Neutrophil (primary cell): ENCODE measurements at regions not wholly inside any gene's neighbourhood (a gene's known extent, or its start where the extent isn't known, plus 50 kb on each side); places are given as distances from the start of the nearest gene placed in this dataset.

Experiments
- H3K27ac ChIP-seq: fragments of 200-600 bp; sonication (generic); 2 replicates; pipeline ENCODE4 v1.5.1; 2016; ENCODE audit warnings: mild to moderate bottlenecking, moderate library complexity
- H3K27me3 ChIP-seq: fragments of 200-600 bp; sonication (generic); 2 replicates; pipeline ENCODE4 v1.6.0; 2016; ENCODE audit warnings: mild to moderate bottlenecking
- H3K36me3 ChIP-seq: fragments of 200-600 bp; sonication (generic); 2 replicates; pipeline ENCODE4 v1.5.1; 2017
- H3K4me1 ChIP-seq, 2 experiments: fragments of 200-600 bp in 1 of 2; sonication (generic) in 1 of 2; 1 replicate in 1 of 2; 2 replicates in 1 of 2; pipeline versions ENCODE4 v1.5.1 to v1.6.1; 2013 to 2016; ENCODE audit warnings: low read depth in 1 of 2, low read length in 1 of 2, mild to moderate bottlenecking in 1 of 2, moderate library complexity in 1 of 2; ENCODE audit not compliant: control insufficient read depth in 1 of 2, insufficient read depth in 1 of 2
- H3K4me3 ChIP-seq, 2 experiments: fragments of 200-600 bp in 1 of 2; sonication (generic) in 1 of 2; 1 replicate in 1 of 2; 2 replicates in 1 of 2; pipeline ENCODE4 v1.5.1; 2013 to 2016; ENCODE audit warnings: low read depth in 1 of 2, low read length in 1 of 2, mild to moderate bottlenecking in 1 of 2, moderate library complexity in 1 of 2
- H3K9me3 ChIP-seq: fragments of 200-600 bp; sonication (generic); 2 replicates; pipeline ENCODE4 v1.5.1; 2016
- CTCF ChIP-seq: fragments of 200-600 bp; sonication (generic); IDR thresholded peaks from 2 replicates; pipeline ENCODE4 v1.5.1; 2016; ENCODE audit warnings: antibody characterized with exemption

GRCh38 chr15:94673801-94674200, 442.4 kb downstream of the MCTP2 start:
- Histone ChIP-seq H3K9me3 (no peaks in the 10 kb centered on the region), H3K4me1 (no peaks in the 10 kb centered on the region), H3K4me3 (no peak overlapping the region), H3K27ac (no peak overlapping the region), H3K36me3 (no peaks in the 10 kb centered on the region), H3K27me3 (peaks cover 12% of the 10 kb centered on the region)
- no peak for TF ChIP-seq CTCF

- Histone ChIP-seq H3K9me3 (no peaks in the 10 kb centered on the region), H3K4me3 (no peak overlapping the region), H3K27ac (no peak overlapping the region), H3K4me1 (no peaks in the 10 kb centered on the region), H3K27me3 (peaks cover 12% of the 10 kb centered on the region), H3K36me3 (no peaks in the 10 kb centered on the region)
- no peak for TF ChIP-seq CTCF
Observed at GRCh38 chr15:94674296-94674695, 442.9 kb downstream of the MCTP2 start.

- Histone ChIP-seq H3K27me3 (peaks cover 13% of the 10 kb centered on the region), H3K9me3 (no peaks in the 10 kb centered on the region), H3K4me3 (no peak overlapping the region), H3K4me1 (no peaks in the 10 kb centered on the region), H3K27ac (no peak overlapping the region), H3K36me3 (no peaks in the 10 kb centered on the region)
- TF ChIP-seq CTCF, result no peak
Observed at GRCh38 chr15:94677202-94677790, 445.9 kb downstream of the MCTP2 start.

- H3K9me3 ChIP-seq, result no peaks in the 10 kb centered on the region
- no peak overlapping the region for H3K4me3 ChIP-seq
- no peak overlapping the region for H3K27ac ChIP-seq
- H3K27me3 ChIP-seq, result peaks cover 6% of the 10 kb centered on the region
- H3K4me1 ChIP-seq, result no peaks in the 10 kb centered on the region
- H3K36me3 ChIP-seq, result no peaks in the 10 kb centered on the region
- TF ChIP-seq CTCF, result no peak
Observed at GRCh38 chr15:94682171-94682570, 450.8 kb downstream of the MCTP2 start.

DNA sequence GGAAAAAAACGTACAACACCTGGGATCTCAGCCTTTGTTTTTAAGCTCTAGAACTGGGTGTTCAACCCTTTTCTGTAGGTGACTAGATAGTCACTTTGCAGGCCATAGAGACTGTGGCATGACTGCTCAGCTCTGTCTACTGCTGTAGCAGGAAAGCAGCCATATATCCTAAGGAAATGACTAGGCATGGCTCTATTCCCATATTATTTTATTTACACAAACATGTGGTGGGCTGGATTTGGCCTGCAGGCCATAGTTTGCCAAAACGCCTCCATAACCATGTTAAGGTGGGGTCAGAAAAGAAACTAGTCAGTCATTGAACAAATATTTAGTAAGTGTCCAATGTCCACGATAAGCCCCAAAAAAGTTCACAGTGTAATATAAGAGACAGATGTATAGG, 452.5 kb downstream of the MCTP2 start:
- Histone ChIP-seq H3K27me3 (peaks cover 6% of the 10 kb centered on the region), H3K9me3 (no peaks in the 10 kb centered on the region), H3K4me3 (no peak overlapping the region), H3K4me1 (no peaks in the 10 kb centered on the region), H3K27ac (no peak overlapping the region), H3K36me3 (no peaks in the 10 kb centered on the region)
- no peak for TF ChIP-seq CTCF

GRCh38 chr15:94691169-94691568, 459.8 kb downstream of the MCTP2 start:
- Histone ChIP-seq H3K4me3 (no peak overlapping the region), H3K27me3 (no peaks in the 10 kb centered on the region), H3K36me3 (no peaks in the 10 kb centered on the region), H3K4me1 (no peaks in the 10 kb centered on the region), H3K9me3 (no peaks in the 10 kb centered on the region), H3K27ac (no peak overlapping the region)
- TF ChIP-seq CTCF, result no peak
